OCI-LY7 (cell line): ENCODE measurements at regions not wholly inside any gene's neighbourhood (a gene's known extent, or its start where the extent isn't known, plus 50 kb on each side); places are given as distances from the start of the nearest gene placed in this dataset.

ENCODE experiments used
- BruUV-seq: library from RNA; stranded (reverse); fragments of 400-500 nt; replicated peaks from 2 replicates; lab custom pipeline; 2021; lab: Mats Ljungman, UMichigan
- CTCF ChIA-PET: fragments of 300-600 bp; sonication (Branson Sonifier 250); formaldehyde crosslinking; loops from one replicate; lab custom pipeline; 2022; ENCODE audit warnings: antibody characterized with exemption; ENCODE audit not compliant: unreplicated experiment; lab: Charles Lee
- POLR2A ChIA-PET: fragments of 300-600 bp; sonication (Branson Sonifier 250); formaldehyde crosslinking; loops from one replicate; lab custom pipeline; 2022; ENCODE audit warnings: antibody characterized with exemption; lab: Charles Lee
- DNase-seq: peaks from one replicate; pipeline ENCODE4 v3.0.0-alpha.2; 2015; ENCODE audit warnings: low spot score
- H2AFZ ChIP-seq: fragments of 200-600 bp; sonication (generic), shearing (Covaris generic); 2 replicates; pipeline ENCODE4 v1.6.1; 2014; ENCODE audit warnings: mild to moderate bottlenecking, antibody characterized with exemption, low read length, moderate library complexity
- H3K27ac ChIP-seq: fragments of 200-600 bp; sonication (generic); 2 replicates; pipeline ENCODE4 v1.5.1; 2014; ENCODE audit warnings: mixed run types, low read depth, mild to moderate bottlenecking, moderate library complexity, low read length, inconsistent platforms; ENCODE audit not compliant: poor library complexity, severe bottlenecking
- H3K36me3 ChIP-seq: fragments of 200-600 bp; sonication (generic); 2 replicates; pipeline ENCODE4 v1.6.1; 2014; ENCODE audit warnings: mild to moderate bottlenecking, antibody characterized with exemption, low read length, moderate library complexity, mixed read lengths; ENCODE audit not compliant: insufficient read depth
- H3K4me1 ChIP-seq: fragments of 200-600 bp; sonication (generic); 2 replicates; pipeline ENCODE4 v1.5.1; 2014; ENCODE audit warnings: mild to moderate bottlenecking, low read length; ENCODE audit not compliant: insufficient read depth, poor library complexity, severe bottlenecking
- H3K4me2 ChIP-seq: fragments of 200-600 bp; sonication (generic); 2 replicates; pipeline ENCODE4 v1.6.1; 2014; ENCODE audit warnings: mild to moderate bottlenecking, low read length
- H3K4me3 ChIP-seq: fragments of 200-600 bp; sonication (generic); 2 replicates; pipeline ENCODE4 v1.5.1; 2014; ENCODE audit warnings: mild to moderate bottlenecking, low read depth, low read length; ENCODE audit not compliant: poor library complexity, severe bottlenecking
- H3K79me2 ChIP-seq: fragments of 200-600 bp; sonication (generic); 2 replicates; pipeline ENCODE4 v1.6.1; 2016; ENCODE audit warnings: low read depth, mild to moderate bottlenecking, low read length, moderate library complexity, mixed read lengths; ENCODE audit not compliant: insufficient read depth
- H3K9me2 ChIP-seq: fragments of 200-600 bp; sonication (generic); 2 replicates; pipeline ENCODE4 v1.6.1; 2016; ENCODE audit warnings: mild to moderate bottlenecking, low read length, mixed read lengths; ENCODE audit not compliant: insufficient read depth
- H3K9me3 ChIP-seq: fragments of 200-600 bp; sonication (generic); 2 replicates; pipeline ENCODE4 v1.6.1; 2014; ENCODE audit warnings: mild to moderate bottlenecking, mixed run types, low read length, mixed read lengths
- H4K20me1 ChIP-seq: fragments of 200-600 bp; sonication (generic); 2 replicates; pipeline ENCODE4 v1.6.1; 2014; ENCODE audit warnings: mild to moderate bottlenecking, antibody characterized with exemption, low read length, moderate library complexity, mixed read lengths; ENCODE audit not compliant: insufficient read depth
- EZH2phosphoT487 ChIP-seq: fragments of 200-600 bp; sonication (generic); IDR thresholded peaks from 2 replicates; pipeline ENCODE4 v1.6.1; 2018; ENCODE audit warnings: low read depth, borderline replicate concordance, mild to moderate bottlenecking, mixed run types, antibody characterized with exemption, low read length, moderate library complexity, mixed read lengths
- intact Hi-C: fragments of 100-400 bp; cut with micrococcal nuclease; formaldehyde crosslinking; loops from one replicate; pipeline ENCODE4 v1.10.0; 2022; ENCODE audit not compliant: unreplicated experiment
- TF ChIP-seq, protein P1 (sequence below): fragments of 200-600 bp; sonication (generic); conservative IDR thresholded peaks from 2 replicates; pipeline ENCODE4 v1.5.1; 2014; ENCODE audit warnings: mild to moderate bottlenecking, antibody characterized with exemption, low read length, moderate library complexity, mixed read lengths

DNA sequence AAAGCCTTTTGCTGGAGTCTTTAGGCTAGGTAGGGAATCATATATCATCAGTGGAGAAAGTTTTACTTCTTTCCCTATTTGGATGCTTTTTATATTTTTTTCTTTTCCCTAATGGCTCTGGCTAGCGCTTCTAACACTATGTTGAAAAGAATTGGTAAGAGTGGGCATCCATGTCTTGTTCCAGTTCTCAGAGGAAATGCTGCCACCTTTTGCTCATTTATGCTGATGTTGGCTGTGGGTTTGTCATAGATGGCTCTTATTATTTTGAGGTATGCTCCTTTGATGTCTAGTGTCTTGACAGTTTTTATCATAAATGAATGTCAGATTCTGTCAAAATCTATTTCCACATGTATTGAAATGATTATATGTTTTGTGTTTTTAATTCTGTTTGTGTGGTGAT lies 1544.1 kb downstream of the REEP3 start:
- POLR2A ChIA-PET: no interaction called here
- H3K4me2 ChIP-seq: no peak overlapping the region
- H2AFZ ChIP-seq: no peak overlapping the region
- H3K9me2 ChIP-seq: no peaks in the 10 kb centered on the region
- peaks cover 6% of the 10 kb centered on the region; the same call in 1 of the 2 replicates for H3K9me3 ChIP-seq
- no peak overlapping the region for H3K4me3 ChIP-seq
- CTCF ChIA-PET: no interaction called here
- no peaks in the 10 kb centered on the region for H3K36me3 ChIP-seq
- TF ChIP-seq EZH2phosphoT487: no peak
- TF ChIP-seq, protein P1, sequence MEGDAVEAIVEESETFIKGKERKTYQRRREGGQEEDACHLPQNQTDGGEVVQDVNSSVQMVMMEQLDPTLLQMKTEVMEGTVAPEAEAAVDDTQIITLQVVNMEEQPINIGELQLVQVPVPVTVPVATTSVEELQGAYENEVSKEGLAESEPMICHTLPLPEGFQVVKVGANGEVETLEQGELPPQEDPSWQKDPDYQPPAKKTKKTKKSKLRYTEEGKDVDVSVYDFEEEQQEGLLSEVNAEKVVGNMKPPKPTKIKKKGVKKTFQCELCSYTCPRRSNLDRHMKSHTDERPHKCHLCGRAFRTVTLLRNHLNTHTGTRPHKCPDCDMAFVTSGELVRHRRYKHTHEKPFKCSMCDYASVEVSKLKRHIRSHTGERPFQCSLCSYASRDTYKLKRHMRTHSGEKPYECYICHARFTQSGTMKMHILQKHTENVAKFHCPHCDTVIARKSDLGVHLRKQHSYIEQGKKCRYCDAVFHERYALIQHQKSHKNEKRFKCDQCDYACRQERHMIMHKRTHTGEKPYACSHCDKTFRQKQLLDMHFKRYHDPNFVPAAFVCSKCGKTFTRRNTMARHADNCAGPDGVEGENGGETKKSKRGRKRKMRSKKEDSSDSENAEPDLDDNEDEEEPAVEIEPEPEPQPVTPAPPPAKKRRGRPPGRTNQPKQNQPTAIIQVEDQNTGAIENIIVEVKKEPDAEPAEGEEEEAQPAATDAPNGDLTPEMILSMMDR: no peak
- intact Hi-C loops: no loop called here
- DNase-seq: no peak
- no peak overlapping the region for H3K27ac ChIP-seq
- no peaks in the 10 kb centered on the region for H3K79me2 ChIP-seq
- no peaks in the 10 kb centered on the region for H4K20me1 ChIP-seq
- no TSS peak for BruUV-seq
- no peaks in the 10 kb centered on the region for H3K4me1 ChIP-seq

DNA sequence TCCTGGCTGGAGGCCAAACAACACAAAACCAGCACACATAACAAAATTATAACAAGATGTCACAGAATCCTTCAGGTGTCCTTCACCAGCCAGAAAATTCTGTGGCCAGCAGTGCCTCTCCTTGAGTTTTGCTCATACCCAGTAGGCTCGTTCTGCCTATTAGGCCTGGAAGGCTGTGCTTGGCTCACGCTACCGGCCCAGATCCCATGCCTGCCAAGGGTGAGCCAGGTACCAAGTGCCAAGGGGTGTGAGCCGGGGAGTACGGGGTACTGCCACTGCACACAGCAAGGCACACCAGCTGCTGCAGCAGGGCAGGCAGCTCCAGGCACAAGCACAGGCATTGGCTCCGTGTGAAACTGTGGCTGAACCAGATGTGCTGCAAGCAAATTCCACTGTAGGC lies 1562.0 kb downstream of the REEP3 start:
- no peaks in the 10 kb centered on the region for H3K9me2 ChIP-seq
- intact Hi-C loops: no loop called here
- H2AFZ ChIP-seq: no peak overlapping the region
- H3K9me3 ChIP-seq: no peaks in the 10 kb centered on the region
- ChIA-PET CTCF (no interaction called here), POLR2A (no interaction called here)
- H3K27ac ChIP-seq: no peak overlapping the region
- no peaks in the 10 kb centered on the region for H3K79me2 ChIP-seq
- H3K4me3 ChIP-seq: no peak overlapping the region
- no peaks in the 10 kb centered on the region for H4K20me1 ChIP-seq
- H3K4me2 ChIP-seq: no peak overlapping the region
- H3K36me3 ChIP-seq: no peaks in the 10 kb centered on the region
- no TSS peak for BruUV-seq
- no peak for DNase-seq
- TF ChIP-seq, protein P1: no peak
- no peak for TF ChIP-seq EZH2phosphoT487
- H3K4me1 ChIP-seq: no peaks in the 10 kb centered on the region

DNA sequence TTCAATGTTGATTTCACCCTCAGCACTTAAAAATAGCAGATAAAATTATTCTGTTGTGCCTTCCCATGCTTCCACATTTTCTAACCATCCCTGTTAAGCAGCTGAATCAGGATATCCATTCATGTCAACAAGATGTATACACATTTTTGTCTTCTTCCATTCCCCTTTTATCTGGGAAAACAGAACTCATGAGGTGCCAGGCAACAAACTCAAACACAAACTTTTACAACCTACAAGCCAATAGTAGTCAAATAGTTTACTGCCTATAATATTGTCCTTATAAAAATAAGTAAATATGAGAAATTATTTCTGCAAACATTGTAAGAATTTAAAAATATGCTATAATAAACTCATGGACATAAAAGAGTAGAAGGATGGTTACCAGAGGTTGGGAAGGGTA lies 1569.8 kb downstream of the REEP3 start:
- Histone ChIP-seq H3K4me2 (no peak overlapping the region), H3K36me3 (no peaks in the 10 kb centered on the region), H3K9me3 (no peaks in the 10 kb centered on the region), H2AFZ (no peak overlapping the region), H3K4me3 (no peak overlapping the region), H3K4me1 (no peaks in the 10 kb centered on the region), H3K79me2 (no peaks in the 10 kb centered on the region), H4K20me1 (no peaks in the 10 kb centered on the region), H3K9me2 (no peaks in the 10 kb centered on the region), H3K27ac (no peak overlapping the region)
- ChIA-PET CTCF (no interaction called here), POLR2A (no interaction called here)
- TF ChIP-seq EZH2phosphoT487: no peak
- DNase-seq: no peak
- intact Hi-C loops: no loop called here
- BruUV-seq: no TSS peak
